Endothelial cell of umbilical vein (primary cell): ENCODE measurements at regions not wholly inside any gene's neighbourhood (a gene's known extent, or its start where the extent isn't known, plus 50 kb on each side); places are given as distances from the start of the nearest gene placed in this dataset.

Experiments used
- BruUV-seq: library from RNA; stranded (reverse); fragments of 400-500 nt; replicated peaks from 2 replicates; lab custom pipeline; 2021; lab: Mats Ljungman, UMichigan
- CTCF ChIA-PET: fragments of 300-600, 350-600 bp; sonication (Branson Sonifier 250); formaldehyde crosslinking; loops from one replicate; lab custom pipeline; 2021; ENCODE audit warnings: antibody characterized with exemption, inconsistent platforms; lab: Charles Lee
- POLR2A ChIA-PET: fragments of 300-600, 350-600 bp; sonication (Branson Sonifier 250); formaldehyde crosslinking; loops from one replicate; lab custom pipeline; 2021; ENCODE audit warnings: antibody characterized with exemption, inconsistent platforms; lab: Charles Lee
- DNase-seq: peaks from one replicate; pipeline ENCODE4 v3.0.0-alpha.2; 2011; ENCODE audit warnings: low read depth, low spot score
- FAIRE-seq: peaks from 2 replicates; lab custom pipeline; 2011; peaks lifted over from hg19 to GRCh38; lab: Jason Lieb, UNC
- H2AFZ ChIP-seq: 2 replicates; pipeline ENCODE4 v1.6.0; 2012; ENCODE audit warnings: low read depth, low read length, control low read depth, inconsistent platforms
- H3K27ac ChIP-seq: 2 replicates; pipeline ENCODE4 v1.5.1; 2011; ENCODE audit warnings: low read depth, mild to moderate bottlenecking, control low read depth, low read length, moderate library complexity; ENCODE audit not compliant: insufficient read depth
- H3K27me3 ChIP-seq, 2 experiments: 2 replicates each; pipeline versions ENCODE4 v1.6.0 to v1.6.1; 2011; ENCODE audit warnings: low read length in 2 of 2, mixed read lengths in 1 of 2; ENCODE audit not compliant: control insufficient read depth in 2 of 2, insufficient read depth in 2 of 2
- H3K36me3 ChIP-seq, 2 experiments: 2 replicates in 1 of 2; 3 replicates in 1 of 2; pipeline ENCODE4 v1.5.1; 2011; ENCODE audit warnings: low read length in 2 of 2, mild to moderate bottlenecking in 1 of 2, moderate library complexity in 1 of 2; ENCODE audit not compliant: control insufficient read depth in 2 of 2, insufficient read depth in 2 of 2; ENCODE audit errors: extremely low read depth in 1 of 2
- H3K4me1 ChIP-seq: 3 replicates; pipeline ENCODE4 v1.5.1; 2011; ENCODE audit warnings: mild to moderate bottlenecking, low read length; ENCODE audit not compliant: control insufficient read depth, insufficient read depth; ENCODE audit errors: extremely low read depth
- H3K4me2 ChIP-seq: 2 replicates; pipeline ENCODE4 v1.6.1; 2011; ENCODE audit warnings: low read length, control low read depth, mixed read lengths; ENCODE audit not compliant: insufficient read depth
- H3K4me3 ChIP-seq, 3 experiments: fragments of 200-600 bp in 1 of 3; sonication (generic), shearing (Covaris generic) in 1 of 3; replicated peaks in 1 of 3; 2 replicates each; pipeline ENCODE4 v1.5.1; 2011 to 2016; ENCODE audit warnings: control low read depth in 3 of 3, low read length in 3 of 3, mild to moderate bottlenecking in 2 of 3, inconsistent platforms in 1 of 3, low read depth in 1 of 3, moderate library complexity in 1 of 3; ENCODE audit not compliant: insufficient read depth in 1 of 3
- H3K79me2 ChIP-seq: 2 replicates; pipeline ENCODE4 v1.6.0; 2012; ENCODE audit warnings: low read length, inconsistent platforms; ENCODE audit not compliant: control insufficient read depth, insufficient read depth
- H3K9ac ChIP-seq: replicated peaks from 2 replicates; pipeline ENCODE3; 2011; ENCODE audit warnings: low read length, control low read depth; ENCODE audit not compliant: insufficient read depth; ENCODE audit errors: extremely low read depth
- H3K9me1 ChIP-seq: replicated peaks from 3 replicates; pipeline ENCODE4 v1.6.0; 2011; ENCODE audit warnings: mild to moderate bottlenecking, low read length; ENCODE audit not compliant: control insufficient read depth, insufficient read depth; ENCODE audit errors: extremely low read depth
- H3K9me3 ChIP-seq: replicated peaks from 2 replicates; pipeline ENCODE4 v1.5.1; 2012; ENCODE audit warnings: low read length, inconsistent platforms; ENCODE audit not compliant: control insufficient read depth, insufficient read depth
- H4K20me1 ChIP-seq: replicated peaks from 2 replicates; pipeline ENCODE3; 2011; ENCODE audit warnings: mild to moderate bottlenecking, low read length; ENCODE audit not compliant: control insufficient read depth, insufficient read depth; ENCODE audit errors: extremely low read depth
- EZH2 ChIP-seq: IDR thresholded peaks from 2 replicates; pipeline ENCODE4 v1.6.1; 2012; ENCODE audit warnings: borderline replicate concordance, low read depth, mild to moderate bottlenecking, moderate library complexity, low read length, inconsistent platforms; ENCODE audit not compliant: severe bottlenecking
- FOS ChIP-seq: IDR thresholded peaks from 2 replicates; pipeline ENCODE4 v1.6.1; 2011; ENCODE audit warnings: mild to moderate bottlenecking, low read length, moderate library complexity, borderline replicate concordance; ENCODE audit not compliant: insufficient read depth
- GATA2 ChIP-seq: IDR thresholded peaks from 2 replicates; pipeline ENCODE4 v1.7.0; 2011; ENCODE audit warnings: low read depth, mild to moderate bottlenecking, moderate library complexity, mixed read lengths, low read length; ENCODE audit not compliant: insufficient read length, insufficient read depth
- JUN ChIP-seq: IDR thresholded peaks from 2 replicates; pipeline ENCODE4 v1.6.1; 2011; ENCODE audit warnings: borderline replicate concordance, low read depth; ENCODE audit not compliant: insufficient read length, insufficient read depth
- MYC ChIP-seq: IDR thresholded peaks from one replicate; pipeline ENCODE4 v1.6.1; 2011; ENCODE audit warnings: mild to moderate bottlenecking, low read depth, low read length
- POLR2A ChIP-seq: IDR thresholded peaks from 2 replicates; pipeline ENCODE4 v1.6.1; 2012; ENCODE audit warnings: low read depth, mild to moderate bottlenecking, control low read depth, low read length
- POLR2AphosphoS5 ChIP-seq: IDR thresholded peaks from 2 replicates; pipeline ENCODE4 v1.6.1; 2012; ENCODE audit warnings: low read depth, mild to moderate bottlenecking, control low read depth, low read length, moderate library complexity; ENCODE audit not compliant: insufficient read depth
- dilution Hi-C: fragments of 300-500 bp; cut with MboI; formaldehyde crosslinking; loops from one replicate; pipeline ENCODE4 v1.15.0; 2019; ENCODE audit warnings: low sequenced_read_pairs; ENCODE audit not compliant: extremely low pct_ligation_motif_present
- intact Hi-C: fragments of 100-400 bp; cut with micrococcal nuclease; formaldehyde crosslinking; loops from one replicate; pipeline ENCODE4 v1.10.0; 2022
- TF ChIP-seq, protein P1 (sequence below), 2 donors: IDR thresholded peaks; 1 replicate in 1 of 2; 2 replicates in 1 of 2; pipeline ENCODE4 v1.5.1; 2011; ENCODE audit warnings: low read length in 2 of 2, mild to moderate bottlenecking in 2 of 2, moderate library complexity in 2 of 2, control low read depth in 1 of 2, inconsistent platforms in 1 of 2, low read depth in 1 of 2; ENCODE audit not compliant: insufficient read depth in 1 of 2; ENCODE audit errors: extremely low read depth in 1 of 2
- TF ChIP-seq, protein P2 (sequence below): IDR thresholded peaks from 2 replicates; pipeline ENCODE4 v1.6.1; 2011; ENCODE audit not compliant: insufficient read depth, insufficient read length

DNA sequence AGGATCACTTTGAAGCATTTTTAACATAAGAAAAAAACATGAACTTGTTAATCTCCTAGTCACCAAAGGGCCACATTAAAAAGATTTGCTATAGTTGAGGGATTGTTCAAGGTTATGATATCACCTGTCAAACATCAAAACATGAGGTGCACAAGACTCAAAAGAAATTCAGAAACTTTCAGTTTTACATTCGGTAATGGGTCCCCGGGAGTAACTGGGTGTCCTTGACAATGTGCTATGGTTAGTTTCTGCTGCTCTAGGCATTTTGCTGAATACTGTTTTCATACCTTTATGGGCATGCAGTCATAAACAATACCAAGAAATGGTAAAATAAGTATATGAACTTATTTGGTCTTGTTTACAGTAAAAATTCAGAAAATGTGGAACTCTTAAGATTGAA is 92.8 kb upstream of the EDIL3 start:
- Histone ChIP-seq H3K9me3 (no peaks in the 10 kb centered on the region), H3K4me1 (no peaks in the 10 kb centered on the region), H3K27me3 (no peaks in the 10 kb centered on the region), H3K9ac (no peak overlapping the region), H4K20me1 (no peaks in the 10 kb centered on the region), H3K36me3 (no peaks in the 10 kb centered on the region), H3K4me2 (no peak overlapping the region), H3K79me2 (no peaks in the 10 kb centered on the region), H3K9me1 (no peaks in the 10 kb centered on the region), H3K4me3 (no peak overlapping the region), H3K27ac (no peak overlapping the region), H2AFZ (no peak overlapping the region)
- no peak for TF ChIP-seq POLR2AphosphoS5
- no peak for TF ChIP-seq MYC
- ChIA-PET CTCF (no interaction called here), POLR2A (no interaction called here)
- DNase-seq (no peak), FAIRE-seq (no peak)
- intact Hi-C loops, result no loop called here
- dilution Hi-C loops, result no loop called here
- BruUV-seq, result no TSS peak

DNA sequence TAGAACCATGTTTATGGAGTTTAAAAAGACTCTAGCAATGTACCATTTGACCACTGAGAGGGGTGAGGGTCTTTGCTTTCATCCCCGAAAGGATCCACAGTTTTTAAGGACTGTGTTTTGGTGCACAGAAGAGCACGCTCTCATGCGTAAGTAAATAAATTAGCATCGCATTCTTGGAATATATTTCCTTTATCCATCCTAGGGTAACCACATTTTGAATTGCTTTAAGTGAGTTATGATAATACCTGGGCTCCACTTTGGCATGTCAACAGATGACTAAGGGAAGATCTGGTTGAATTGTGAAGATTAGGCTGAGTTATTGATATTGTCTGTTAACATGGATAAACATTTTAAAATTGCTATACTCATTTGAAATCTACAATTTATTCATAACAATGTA is 89.4 kb upstream of the EDIL3 start:
- TF ChIP-seq EZH2, result no peak
- no peak for TF ChIP-seq JUN
- TF ChIP-seq, protein P1, sequence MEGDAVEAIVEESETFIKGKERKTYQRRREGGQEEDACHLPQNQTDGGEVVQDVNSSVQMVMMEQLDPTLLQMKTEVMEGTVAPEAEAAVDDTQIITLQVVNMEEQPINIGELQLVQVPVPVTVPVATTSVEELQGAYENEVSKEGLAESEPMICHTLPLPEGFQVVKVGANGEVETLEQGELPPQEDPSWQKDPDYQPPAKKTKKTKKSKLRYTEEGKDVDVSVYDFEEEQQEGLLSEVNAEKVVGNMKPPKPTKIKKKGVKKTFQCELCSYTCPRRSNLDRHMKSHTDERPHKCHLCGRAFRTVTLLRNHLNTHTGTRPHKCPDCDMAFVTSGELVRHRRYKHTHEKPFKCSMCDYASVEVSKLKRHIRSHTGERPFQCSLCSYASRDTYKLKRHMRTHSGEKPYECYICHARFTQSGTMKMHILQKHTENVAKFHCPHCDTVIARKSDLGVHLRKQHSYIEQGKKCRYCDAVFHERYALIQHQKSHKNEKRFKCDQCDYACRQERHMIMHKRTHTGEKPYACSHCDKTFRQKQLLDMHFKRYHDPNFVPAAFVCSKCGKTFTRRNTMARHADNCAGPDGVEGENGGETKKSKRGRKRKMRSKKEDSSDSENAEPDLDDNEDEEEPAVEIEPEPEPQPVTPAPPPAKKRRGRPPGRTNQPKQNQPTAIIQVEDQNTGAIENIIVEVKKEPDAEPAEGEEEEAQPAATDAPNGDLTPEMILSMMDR (IDR thresholded peaks at IDR 0.05; ENCODE audit: extremely low read depth in 1 of 2, insufficient read depth in 1 of 2, low read depth in 1 of 2, low read length in 2 of 2), result no peak
- TF ChIP-seq POLR2A, result no peak
- no peak for TF ChIP-seq FOS
- no peak for TF ChIP-seq MYC
- TF ChIP-seq, protein P2, sequence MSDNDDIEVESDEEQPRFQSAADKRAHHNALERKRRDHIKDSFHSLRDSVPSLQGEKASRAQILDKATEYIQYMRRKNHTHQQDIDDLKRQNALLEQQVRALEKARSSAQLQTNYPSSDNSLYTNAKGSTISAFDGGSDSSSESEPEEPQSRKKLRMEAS, result no peak
- no peak for TF ChIP-seq POLR2AphosphoS5
- no peak for TF ChIP-seq GATA2
- Histone ChIP-seq H3K36me3 (no peaks in the 10 kb centered on the region), H3K4me1 (no peaks in the 10 kb centered on the region), H4K20me1 (no peaks in the 10 kb centered on the region), H3K9me3 (no peaks in the 10 kb centered on the region), H3K4me3 (no peak overlapping the region), H3K4me2 (no peak overlapping the region), H3K79me2 (no peaks in the 10 kb centered on the region), H3K9ac (no peak overlapping the region), H3K27me3 (no peaks in the 10 kb centered on the region), H3K9me1 (no peaks in the 10 kb centered on the region), H3K27ac (no peak overlapping the region), H2AFZ (no peak overlapping the region)
- no peak for DNase-seq
- ChIA-PET POLR2A (interaction anchor here (0.7 kb wide), 1 partner anchor 332 kb away, joined by 3 read pairs; no protein-coding TSS in a partner anchor), CTCF (interaction anchor here (1.4 kb wide), 1 partner anchor 9 kb away, joined by 4 read pairs; no protein-coding TSS in a partner anchor)
- dilution Hi-C loops, result no loop called here
- intact Hi-C loops, result no loop called here
- BruUV-seq, result no TSS peak
- no peak for FAIRE-seq
